Stomach smooth muscle (tissue), 2 donors: ENCODE measurements at regions not wholly inside any gene's neighbourhood (a gene's known extent, or its start where the extent isn't known, plus 50 kb on each side); places are given as distances from the start of the nearest gene placed in this dataset.

ENCODE experiments used
- H3K27ac ChIP-seq: one replicate; pipeline ENCODE4 v1.7.0; 2013; ENCODE audit warnings: mild to moderate bottlenecking, low read length, inconsistent platforms
- H3K27me3 ChIP-seq, 2 donors: one replicate each; pipeline ENCODE4 v1.7.0; 2013; ENCODE audit warnings: low read length in 2 of 2; ENCODE audit not compliant: insufficient read depth in 2 of 2, control insufficient read depth in 1 of 2
- H3K36me3 ChIP-seq, 2 donors: one replicate each; pipeline ENCODE4 v1.7.0; 2013; ENCODE audit warnings: low read length in 2 of 2; ENCODE audit not compliant: control insufficient read depth in 2 of 2, insufficient read depth in 2 of 2
- H3K4me1 ChIP-seq: one replicate; pipeline ENCODE4 v1.7.0; 2013; ENCODE audit warnings: low read length; ENCODE audit not compliant: control insufficient read depth, insufficient read depth
- H3K4me3 ChIP-seq, 2 donors: one replicate each; pipeline ENCODE4 v1.7.0; 2013; ENCODE audit warnings: low read length in 2 of 2
- H3K9ac ChIP-seq, 2 donors: one replicate each; pipeline ENCODE4 v1.7.0; 2013; ENCODE audit warnings: low read length in 2 of 2, mild to moderate bottlenecking in 1 of 2
- H3K9me3 ChIP-seq, 2 donors: one replicate each; pipeline ENCODE4 v1.7.0; 2013; ENCODE audit warnings: low read length in 2 of 2; ENCODE audit not compliant: control insufficient read depth in 2 of 2
- donor health status: healthy.
- donor health status: Pancreatic carcinoma.

GRCh38 chr3:1026395-1026794 lies 66.4 kb upstream of the CNTN6 start:
- no peak overlapping the region for H3K4me3 ChIP-seq
- no peak overlapping the region for H3K9ac ChIP-seq
- H3K36me3 ChIP-seq = no peaks in the 10 kb centered on the region

DNA sequence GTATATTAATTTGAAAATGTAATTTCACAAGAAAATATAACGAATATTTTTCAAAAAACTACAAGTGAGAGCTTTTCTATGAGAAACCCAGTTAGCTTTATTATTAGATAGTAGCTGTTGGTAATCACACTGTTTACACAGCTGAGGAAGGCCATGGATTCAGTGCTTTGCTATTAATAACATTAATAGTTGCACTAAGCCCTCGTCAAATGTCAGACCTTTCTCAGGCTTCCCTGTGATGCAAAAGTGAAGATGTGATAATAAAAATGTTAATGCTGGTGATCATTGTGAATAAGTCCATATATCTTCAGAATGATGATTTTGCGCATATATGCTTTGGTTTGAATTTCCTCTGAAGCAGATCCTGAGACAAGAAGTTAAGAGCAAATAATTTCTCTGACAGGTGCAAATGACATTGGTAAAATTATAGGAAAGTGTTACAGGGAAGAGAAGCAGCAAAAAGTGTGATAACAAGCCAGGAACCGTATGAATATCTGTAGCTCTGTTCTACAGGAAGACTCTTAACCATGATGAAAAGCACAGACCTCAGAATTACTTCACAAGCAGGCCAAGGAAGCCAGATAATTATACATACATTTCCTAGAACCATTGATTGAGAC lies 56.5 kb upstream of the CNTN6 start:
- H3K27ac ChIP-seq = no peak overlapping the region
- H3K4me1 ChIP-seq = no peaks in the 10 kb centered on the region
- H3K27me3 ChIP-seq = no peaks in the 10 kb centered on the region
- no peaks in the 10 kb centered on the region for H3K9me3 ChIP-seq
- no peak overlapping the region for H3K9ac ChIP-seq
- no peak overlapping the region for H3K4me3 ChIP-seq
- no peaks in the 10 kb centered on the region for H3K36me3 ChIP-seq

More at GRCh38 chr3:1026395-1026794, 66.4 kb upstream of the CNTN6 start:
- H3K9me3 ChIP-seq = no peaks in the 10 kb centered on the region
- H3K27me3 ChIP-seq = no peaks in the 10 kb centered on the region
- no peak overlapping the region for H3K27ac ChIP-seq
- no peaks in the 10 kb centered on the region for H3K4me1 ChIP-seq

- Histone ChIP-seq H3K4me3 (no peak overlapping the region), H3K9ac (no peak overlapping the region), H3K9me3 (no peaks in the 10 kb centered on the region), H3K27ac (no peak overlapping the region), H3K4me1 (no peaks in the 10 kb centered on the region), H3K36me3 (no peaks in the 10 kb centered on the region), H3K27me3 (no peaks in the 10 kb centered on the region)
Observed at GRCh38 chr3:1037631-1038030, 55.2 kb upstream of the CNTN6 start.
